Stimulated activated effector memory CD8-positive, alpha-beta T cell treated with anti-CD3 and anti-CD28 coated beads, Interleukin-12 subunit alpha, Interleukin-12 subunit beta, amount 100 ng/mL, for 72 hours (primary cell): ENCODE measurements at regions not wholly inside any gene's neighbourhood (a gene's known extent, or its start where the extent isn't known, plus 50 kb on each side); places are given as distances from the start of the nearest gene placed in this dataset.
"Not testable (repeated sequence)": the region's sequence is repeated elsewhere in the genome, so short reads cannot be mapped to it uniquely, and the experiment has no call there.

Experiments used
- ATAC-seq: fragments of 150-1000 bp; cut with Tn5 transposase; 2 replicates; pipeline ENCODE4 v1.10.0; 2021
- DNase-seq, 2 donors: peaks; one replicate each; pipeline ENCODE4 v3.0.0; 2021 to 2022; ENCODE audit warnings: low spot score in 2 of 2
- H3K27ac Mint-ChIP-seq: one replicate; pipeline ENCODE4 v1.8.0; 2022; ENCODE audit warnings: mild to moderate bottlenecking, mixed read lengths
- H3K36me3 Mint-ChIP-seq: one replicate; pipeline ENCODE4 v1.8.0; 2022; ENCODE audit warnings: mild to moderate bottlenecking, mixed read lengths
- H3K4me1 Mint-ChIP-seq: one replicate; pipeline ENCODE4 v1.8.0; 2022; ENCODE audit warnings: mixed read lengths
- H3K4me3 Mint-ChIP-seq: one replicate; pipeline ENCODE4 v1.8.0; 2022; ENCODE audit warnings: mild to moderate bottlenecking, mixed read lengths
- H3K9me3 Mint-ChIP-seq: one replicate; pipeline ENCODE4 v1.8.0; 2022; ENCODE audit warnings: mixed read lengths

GRCh38 chr6:155770856-155771255 lies 315.2 kb upstream of the NOX3 start:
- Mint-ChIP-seq H3K4me3 (no peak overlapping the region), H3K4me1 (no peaks in the 10 kb centered on the region), H3K27ac (no peak overlapping the region), H3K9me3 (peaks cover 16% of the 10 kb centered on the region), H3K36me3 (no peaks in the 10 kb centered on the region)
- ATAC-seq (no peak), DNase-seq (no peak)

GRCh38 chr6:155770313-155770712 lies 314.7 kb upstream of the NOX3 start:
- Mint-ChIP-seq H3K36me3 (no peaks in the 10 kb centered on the region), H3K9me3 (peaks cover 13% of the 10 kb centered on the region), H3K4me1 (no peaks in the 10 kb centered on the region), H3K27ac (no peak overlapping the region), H3K4me3 (no peak overlapping the region)
- ATAC-seq (no peak), DNase-seq (no peak)

GRCh38 chr6:155765275-155766194 lies 309.9 kb upstream of the NOX3 start:
- Mint-ChIP-seq H3K4me3 (no peak overlapping the region), H3K36me3 (no peaks in the 10 kb centered on the region)
- DNase-seq = no peak

DNA sequence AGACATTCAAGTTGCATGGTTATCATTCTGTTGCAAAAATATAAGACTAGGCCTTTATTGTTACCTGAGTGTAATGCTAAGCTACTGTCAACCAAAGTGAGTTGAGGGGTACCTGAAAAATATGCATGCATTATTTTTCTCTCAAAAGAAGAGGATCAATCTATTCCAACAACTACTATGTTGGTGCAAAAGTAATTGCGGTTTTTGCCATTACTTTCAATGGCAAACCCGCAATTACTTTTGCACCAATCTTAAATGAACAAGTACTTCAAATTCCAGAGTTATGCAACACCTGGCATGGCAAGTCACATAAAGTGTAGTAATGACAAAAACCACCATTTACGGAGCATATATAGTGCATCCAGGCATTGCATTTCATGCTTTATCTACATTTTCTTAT lies 307.0 kb upstream of the NOX3 start:
- Mint-ChIP-seq H3K4me1 (no peaks in the 10 kb centered on the region), H3K4me3 (no peak overlapping the region), H3K36me3 (no peaks in the 10 kb centered on the region), H3K27ac (no peak overlapping the region), H3K9me3 (peaks cover 4% of the 10 kb centered on the region)
- DNase-seq (no peak), ATAC-seq (no peak)

More at GRCh38 chr6:155765275-155766194, 309.9 kb upstream of the NOX3 start:
- no peak overlapping the region for H3K27ac Mint-ChIP-seq
- no peaks in the 10 kb centered on the region for H3K4me1 Mint-ChIP-seq
- no peak for ATAC-seq
- peaks cover 5% of the 10 kb centered on the region for H3K9me3 Mint-ChIP-seq

DNA sequence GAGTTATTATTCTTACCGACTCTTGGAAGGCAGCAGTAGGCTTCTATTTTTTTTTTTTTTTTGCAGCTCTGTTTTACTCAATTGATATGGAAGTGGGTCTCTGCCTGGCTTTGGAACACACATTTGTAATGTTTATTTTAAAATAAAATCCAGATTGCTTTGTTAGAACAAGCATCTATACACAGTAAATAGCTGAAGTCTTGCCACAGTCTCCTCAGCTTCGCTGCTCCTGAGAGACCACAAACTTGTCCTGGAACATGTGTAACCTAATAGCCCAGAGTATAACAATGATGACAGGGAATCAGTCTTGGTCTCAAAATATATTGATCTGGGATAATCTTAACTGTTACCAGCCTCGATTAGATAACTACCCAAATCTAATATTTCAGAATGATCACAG lies 299.8 kb upstream of the NOX3 start:
- ATAC-seq (no peak), DNase-seq (no peak)
- Mint-ChIP-seq H3K36me3 (no peaks in the 10 kb centered on the region), H3K4me1 (no peaks in the 10 kb centered on the region), H3K27ac (no peak overlapping the region), H3K9me3 (peaks cover 10% of the 10 kb centered on the region), H3K4me3 (no peak overlapping the region)

DNA sequence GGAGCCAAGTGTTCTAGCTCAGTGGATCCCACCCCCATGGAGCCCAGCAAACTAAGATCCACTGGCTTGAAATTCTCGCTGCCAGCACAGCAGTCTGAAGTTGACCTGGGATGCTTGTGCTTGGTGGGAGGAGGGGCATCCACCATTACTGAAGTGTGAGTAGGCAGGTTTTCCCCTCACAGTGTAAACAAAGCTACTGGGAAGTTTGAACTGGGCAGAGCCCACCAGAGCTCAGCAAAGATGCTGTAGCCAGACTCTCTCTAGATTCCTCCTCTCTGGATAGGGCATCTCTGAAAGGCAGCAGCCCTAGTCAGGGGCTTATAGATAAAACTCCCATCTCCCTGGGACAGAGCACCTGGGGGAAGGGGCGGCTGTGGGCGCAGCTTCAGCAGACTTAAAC lies 293.1 kb upstream of the NOX3 start:
- DNase-seq, H3K36me3 Mint-ChIP-seq, H3K4me3 Mint-ChIP-seq, H3K4me1 Mint-ChIP-seq, H3K27ac Mint-ChIP-seq, H3K9me3 Mint-ChIP-seq, ATAC-seq: not testable (repeated sequence)

- Mint-ChIP-seq H3K4me3 (no peak overlapping the region), H3K9me3 (peaks cover 9% of the 10 kb centered on the region), H3K4me1 (no peaks in the 10 kb centered on the region), H3K36me3 (no peaks in the 10 kb centered on the region), H3K27ac (no peak overlapping the region)
- ATAC-seq = no peak
- DNase-seq = no peak
These were observed 291.9 kb upstream of the NOX3 start for GRCh38 chr6:155747491-155747890.

DNA sequence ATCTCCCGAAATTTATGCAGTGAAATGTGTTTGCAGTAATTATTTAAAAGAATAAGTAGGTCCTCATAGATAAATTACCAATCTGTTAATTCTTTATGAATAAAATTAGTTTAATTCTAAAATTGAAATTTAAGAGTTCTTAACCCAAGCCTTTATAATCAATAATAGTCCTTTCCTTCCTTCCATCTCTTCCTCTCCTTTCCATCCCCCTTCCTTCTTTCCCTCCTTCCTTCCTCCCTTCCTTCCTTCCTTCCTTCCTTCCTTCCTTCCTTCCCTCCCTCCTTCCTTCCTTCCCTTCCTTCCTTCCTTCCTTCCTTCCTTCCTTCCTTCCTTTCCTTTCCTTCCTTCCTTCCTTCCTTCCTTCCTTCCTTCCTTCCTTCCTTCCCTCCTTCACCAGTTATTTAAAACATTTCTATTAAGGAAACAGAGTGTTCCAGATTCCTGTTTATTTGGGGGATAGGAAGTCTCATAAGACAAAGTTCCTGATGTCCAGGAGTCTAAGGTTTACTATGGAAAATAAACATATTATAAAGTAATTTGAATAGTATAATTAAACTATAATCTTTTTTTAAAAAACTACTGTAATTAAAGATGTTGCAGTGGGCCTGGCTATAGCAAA lies 285.3 kb upstream of the NOX3 start:
- H3K9me3 Mint-ChIP-seq = peaks cover 9% of the 10 kb centered on the region
- no peaks in the 10 kb centered on the region for H3K36me3 Mint-ChIP-seq
- H3K4me3 Mint-ChIP-seq = no peak overlapping the region
- DNase-seq = no peak
- H3K4me1 Mint-ChIP-seq = no peaks in the 10 kb centered on the region
- no peak for ATAC-seq
- no peak overlapping the region for H3K27ac Mint-ChIP-seq

GRCh38 chr6:155738602-155739105 lies 283.0 kb upstream of the NOX3 start:
- ATAC-seq = no peak
- H3K36me3 Mint-ChIP-seq = no peaks in the 10 kb centered on the region
- H3K4me3 Mint-ChIP-seq = no peak overlapping the region
- DNase-seq = no peak
- H3K9me3 Mint-ChIP-seq = peaks cover 9% of the 10 kb centered on the region
- no peaks in the 10 kb centered on the region for H3K4me1 Mint-ChIP-seq
- H3K27ac Mint-ChIP-seq = no peak overlapping the region

DNA sequence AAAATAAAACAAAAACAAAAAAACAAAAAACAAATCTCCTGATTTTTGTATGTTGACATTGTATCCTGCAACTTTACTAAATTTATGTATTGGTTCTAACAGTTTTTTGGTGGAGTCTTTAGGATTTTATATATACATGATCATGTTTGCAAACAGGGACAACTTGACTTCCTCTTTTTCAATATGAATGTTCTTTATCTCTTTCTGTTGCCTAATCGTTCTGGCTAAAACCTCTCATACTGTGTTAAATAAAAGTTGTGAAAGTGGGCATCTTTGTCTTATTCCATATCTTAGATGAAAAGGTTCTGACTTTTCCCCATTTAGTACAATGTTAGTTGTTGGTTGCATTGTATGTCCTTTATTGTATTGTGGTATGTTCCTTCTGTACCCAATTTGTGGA lies 261.7 kb upstream of the NOX3 start:
- no peaks in the 10 kb centered on the region for H3K9me3 Mint-ChIP-seq
- ATAC-seq (no peak), DNase-seq (no peak)
- H3K4me3 Mint-ChIP-seq = no peak overlapping the region
- H3K4me1 Mint-ChIP-seq = no peaks in the 10 kb centered on the region
- H3K36me3 Mint-ChIP-seq = no peaks in the 10 kb centered on the region
- no peak overlapping the region for H3K27ac Mint-ChIP-seq

DNA sequence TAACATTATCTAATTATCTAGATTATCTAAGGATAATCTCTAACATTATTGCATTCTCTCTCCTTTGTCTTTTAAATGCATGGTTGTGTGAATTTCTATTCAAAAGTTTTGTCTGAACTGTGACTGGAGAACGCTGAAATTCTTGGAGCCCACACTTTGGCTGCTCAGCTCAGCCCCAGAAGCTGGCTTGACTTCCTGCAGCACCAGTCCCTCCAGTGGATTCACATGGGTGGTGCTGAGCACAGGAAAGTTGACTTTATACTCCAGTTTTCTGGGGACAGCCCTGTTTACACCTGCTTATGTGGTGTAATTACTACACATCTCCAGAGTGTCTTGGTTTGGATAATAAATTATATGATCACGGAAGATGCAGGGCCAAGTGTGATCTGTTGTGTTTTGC lies 255.1 kb upstream of the NOX3 start:
- ATAC-seq = peak; percentile 42
- H3K4me3 Mint-ChIP-seq = no peak overlapping the region
- no peak for DNase-seq
- H3K4me1 Mint-ChIP-seq = no peaks in the 10 kb centered on the region
- H3K27ac Mint-ChIP-seq = no peak overlapping the region
- H3K36me3 Mint-ChIP-seq = no peaks in the 10 kb centered on the region
- no peaks in the 10 kb centered on the region for H3K9me3 Mint-ChIP-seq

DNA sequence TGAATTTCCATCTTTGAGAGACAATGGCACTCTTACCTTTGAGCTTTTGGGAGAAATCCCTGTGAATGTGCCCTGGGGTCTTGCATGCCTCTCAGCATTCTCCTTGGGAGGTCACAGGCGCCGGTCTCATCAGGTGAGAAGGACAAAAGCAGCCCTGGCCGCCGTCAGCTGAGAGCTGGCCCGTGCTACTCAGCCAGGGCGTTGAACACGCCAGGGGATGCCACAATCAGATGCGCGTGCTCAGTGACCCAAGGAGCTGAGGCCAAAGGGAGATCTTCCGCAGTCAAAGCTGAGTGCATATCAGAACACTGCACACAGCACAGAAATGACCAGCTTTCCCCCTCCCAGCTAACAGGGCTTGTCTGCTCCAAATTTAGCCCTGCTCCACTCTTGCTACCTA lies 253.6 kb upstream of the NOX3 start:
- no peak for DNase-seq
- Mint-ChIP-seq H3K4me1 (no peaks in the 10 kb centered on the region), H3K36me3 (no peaks in the 10 kb centered on the region), H3K9me3 (no peaks in the 10 kb centered on the region), H3K4me3 (no peak overlapping the region), H3K27ac (no peak overlapping the region)
- peak; percentile 16 for ATAC-seq

DNA sequence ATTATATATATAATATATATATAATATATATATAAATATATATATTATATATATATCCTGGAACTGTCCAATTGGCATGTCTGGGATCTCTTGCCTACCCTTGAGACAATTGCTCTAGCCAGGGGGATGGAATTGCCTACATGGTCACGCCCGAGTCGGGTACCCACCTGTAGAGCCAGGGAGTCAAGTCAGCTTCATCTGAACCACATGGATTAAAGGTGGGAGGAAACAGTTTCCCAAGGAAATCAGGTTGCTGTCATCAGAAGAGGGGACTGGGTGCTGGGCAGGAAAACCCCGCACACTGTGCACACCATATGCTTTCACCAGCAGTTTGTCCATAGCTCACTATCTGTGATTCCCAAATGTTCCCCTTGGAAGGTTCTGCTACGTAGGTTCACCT lies 252.5 kb upstream of the NOX3 start:
- H3K36me3 Mint-ChIP-seq = no peaks in the 10 kb centered on the region
- no peaks in the 10 kb centered on the region for H3K4me1 Mint-ChIP-seq
- no peak overlapping the region for H3K4me3 Mint-ChIP-seq
- DNase-seq (no peak), ATAC-seq (no peak)
- no peaks in the 10 kb centered on the region for H3K9me3 Mint-ChIP-seq
- no peak overlapping the region for H3K27ac Mint-ChIP-seq

GRCh38 chr6:155706806-155707205 lies 251.2 kb upstream of the NOX3 start:
- ATAC-seq (no peak), DNase-seq (no peak)
- no peaks in the 10 kb centered on the region for H3K4me1 Mint-ChIP-seq
- H3K27ac Mint-ChIP-seq = no peak overlapping the region
- no peaks in the 10 kb centered on the region for H3K36me3 Mint-ChIP-seq
- H3K4me3 Mint-ChIP-seq = no peak overlapping the region
- no peaks in the 10 kb centered on the region for H3K9me3 Mint-ChIP-seq

DNA sequence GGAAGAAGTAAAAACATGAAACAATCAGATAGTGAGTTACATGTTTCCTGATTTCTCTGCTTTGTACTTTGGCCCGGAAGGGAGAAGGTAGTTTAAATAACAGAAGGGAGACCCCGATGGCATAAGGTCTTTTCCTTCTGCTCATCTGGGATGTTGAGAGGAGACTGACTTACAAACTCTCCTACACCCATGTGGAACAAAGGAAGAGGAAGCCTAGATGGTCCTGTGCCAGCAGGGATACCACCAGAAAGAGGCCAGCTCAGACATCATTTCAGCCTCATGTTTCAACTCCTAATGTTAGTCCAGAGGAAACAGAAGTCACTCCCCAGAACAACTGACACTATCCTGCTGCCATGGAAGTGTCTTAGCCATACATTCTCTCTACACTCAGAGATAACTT lies 250.7 kb upstream of the NOX3 start:
- DNase-seq (no peak), ATAC-seq (no peak)
- Mint-ChIP-seq H3K27ac (no peak overlapping the region), H3K36me3 (no peaks in the 10 kb centered on the region), H3K4me3 (no peak overlapping the region), H3K4me1 (no peaks in the 10 kb centered on the region), H3K9me3 (no peaks in the 10 kb centered on the region)

GRCh38 chr6:155701342-155701741 lies 245.7 kb upstream of the NOX3 start:
- no peak for ATAC-seq
- no peak for DNase-seq
- Mint-ChIP-seq H3K9me3 (no peaks in the 10 kb centered on the region), H3K4me1 (no peaks in the 10 kb centered on the region), H3K4me3 (no peak overlapping the region), H3K36me3 (no peaks in the 10 kb centered on the region), H3K27ac (no peak overlapping the region)
